KMS-11 (cell line): ENCODE measurements at regions not wholly inside any gene's neighbourhood (a gene's known extent, or its start where the extent isn't known, plus 50 kb on each side); places are given as distances from the start of the nearest gene placed in this dataset.

Experiments
- H2AFZ ChIP-seq: fragments of 200-600 bp; sonication (generic); 2 replicates; pipeline ENCODE4 v1.6.1; 2016; ENCODE audit warnings: antibody characterized with exemption, mixed run types, low read depth
- H3K27ac ChIP-seq: fragments of 200-600 bp; sonication (generic); 2 replicates; pipeline ENCODE4 v1.6.1; 2016; ENCODE audit warnings: mild to moderate bottlenecking, mixed run types
- H3K27me3 ChIP-seq: fragments of 200-600 bp; sonication (generic); 2 replicates; pipeline ENCODE4 v1.6.1; 2017; ENCODE audit warnings: mild to moderate bottlenecking, low read depth, mixed run types, moderate library complexity; ENCODE audit not compliant: insufficient read depth
- H3K36me3 ChIP-seq: fragments of 200-600 bp; sonication (generic); 2 replicates; pipeline ENCODE4 v1.6.1; 2017; ENCODE audit warnings: mild to moderate bottlenecking, mixed run types; ENCODE audit not compliant: insufficient read depth
- H3K4me1 ChIP-seq: fragments of 200-600 bp; sonication (generic); 2 replicates; pipeline ENCODE4 v1.6.1; 2016; ENCODE audit warnings: mild to moderate bottlenecking, low read depth, mixed run types; ENCODE audit not compliant: poor library complexity, severe bottlenecking
- H3K4me2 ChIP-seq: fragments of 200-600 bp; sonication (generic); 2 replicates; pipeline ENCODE4 v1.7.0; 2016; ENCODE audit warnings: mild to moderate bottlenecking, mixed run types
- H3K4me3 ChIP-seq: fragments of 200-600 bp; sonication (generic); IDR thresholded peaks from 2 replicates; pipeline ENCODE4 v1.6.1; 2017; ENCODE audit warnings: low read depth, low read length, mixed read lengths; ENCODE audit not compliant: insufficient read depth
- H3K79me2 ChIP-seq: fragments of 200-600 bp; sonication (generic); 2 replicates; pipeline ENCODE4 v1.6.1; 2016; ENCODE audit warnings: low read depth, mixed run types; ENCODE audit not compliant: insufficient read depth
- H3K9ac ChIP-seq: fragments of 200-600 bp; sonication (generic); 2 replicates; pipeline ENCODE4 v1.6.1; 2016; ENCODE audit warnings: mild to moderate bottlenecking, mixed run types
- H4K20me1 ChIP-seq: fragments of 200-600 bp; sonication (generic); 2 replicates; pipeline ENCODE4 v1.6.1; 2016; ENCODE audit warnings: mild to moderate bottlenecking, mixed run types; ENCODE audit not compliant: insufficient read depth
- TF ChIP-seq, protein P1 (sequence below): fragments of 200-600 bp; sonication (generic); conservative IDR thresholded peaks from 2 replicates; pipeline ENCODE4 v1.6.1; 2017; ENCODE audit warnings: low read depth, mild to moderate bottlenecking, antibody characterized with exemption, low read length, moderate library complexity, mixed read lengths

DNA sequence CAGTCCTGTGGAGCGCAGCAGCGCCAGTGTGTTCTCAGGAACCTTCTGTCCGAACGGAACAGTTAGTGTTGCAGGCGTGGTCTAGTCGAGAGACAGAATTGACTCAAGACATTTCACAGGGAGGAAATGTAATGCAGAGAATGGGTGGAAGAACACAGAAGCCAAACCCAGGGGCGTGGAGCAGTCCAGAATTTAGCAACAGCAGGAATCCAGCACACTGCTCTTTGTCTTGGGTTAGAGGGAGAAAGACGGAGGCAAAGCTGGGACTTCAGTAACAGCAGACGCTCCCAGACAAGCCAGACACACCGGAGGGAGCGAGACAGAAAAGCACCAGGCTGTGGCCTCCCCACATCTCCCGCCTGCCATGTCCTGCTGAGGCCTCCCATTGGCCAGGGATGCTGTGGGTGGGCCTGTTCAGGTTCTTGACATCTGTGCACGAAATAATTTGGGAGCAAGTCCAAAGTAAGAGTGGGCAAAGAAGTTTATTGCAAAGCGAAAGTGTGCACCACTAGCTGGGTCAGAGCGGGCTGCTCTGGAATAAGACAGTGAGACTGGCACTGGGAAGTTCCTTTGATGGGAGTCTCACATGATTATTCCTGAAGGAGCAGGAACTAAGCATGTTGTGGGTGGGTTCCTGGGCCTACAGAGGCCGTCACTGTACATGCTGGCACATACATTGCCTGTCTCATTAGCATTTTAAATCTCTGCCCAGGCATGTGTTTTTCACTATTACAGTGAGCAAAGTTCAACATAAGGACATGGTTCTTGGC, 339.3 kb upstream of the SFSWAP start:
- Histone ChIP-seq H4K20me1 (no peaks in the 10 kb centered on the region), H3K9ac (no peak overlapping the region), H3K4me2 (no peak overlapping the region), H3K4me1 (no peaks in the 10 kb centered on the region), H3K79me2 (no peaks in the 10 kb centered on the region), H3K27me3 (no peaks in the 10 kb centered on the region), H2AFZ (no peak overlapping the region), H3K27ac (no peak overlapping the region), H3K36me3 (no peaks in the 10 kb centered on the region), H3K4me3 (no peak overlapping the region)
- TF ChIP-seq, protein P1, sequence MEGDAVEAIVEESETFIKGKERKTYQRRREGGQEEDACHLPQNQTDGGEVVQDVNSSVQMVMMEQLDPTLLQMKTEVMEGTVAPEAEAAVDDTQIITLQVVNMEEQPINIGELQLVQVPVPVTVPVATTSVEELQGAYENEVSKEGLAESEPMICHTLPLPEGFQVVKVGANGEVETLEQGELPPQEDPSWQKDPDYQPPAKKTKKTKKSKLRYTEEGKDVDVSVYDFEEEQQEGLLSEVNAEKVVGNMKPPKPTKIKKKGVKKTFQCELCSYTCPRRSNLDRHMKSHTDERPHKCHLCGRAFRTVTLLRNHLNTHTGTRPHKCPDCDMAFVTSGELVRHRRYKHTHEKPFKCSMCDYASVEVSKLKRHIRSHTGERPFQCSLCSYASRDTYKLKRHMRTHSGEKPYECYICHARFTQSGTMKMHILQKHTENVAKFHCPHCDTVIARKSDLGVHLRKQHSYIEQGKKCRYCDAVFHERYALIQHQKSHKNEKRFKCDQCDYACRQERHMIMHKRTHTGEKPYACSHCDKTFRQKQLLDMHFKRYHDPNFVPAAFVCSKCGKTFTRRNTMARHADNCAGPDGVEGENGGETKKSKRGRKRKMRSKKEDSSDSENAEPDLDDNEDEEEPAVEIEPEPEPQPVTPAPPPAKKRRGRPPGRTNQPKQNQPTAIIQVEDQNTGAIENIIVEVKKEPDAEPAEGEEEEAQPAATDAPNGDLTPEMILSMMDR = no peak

DNA sequence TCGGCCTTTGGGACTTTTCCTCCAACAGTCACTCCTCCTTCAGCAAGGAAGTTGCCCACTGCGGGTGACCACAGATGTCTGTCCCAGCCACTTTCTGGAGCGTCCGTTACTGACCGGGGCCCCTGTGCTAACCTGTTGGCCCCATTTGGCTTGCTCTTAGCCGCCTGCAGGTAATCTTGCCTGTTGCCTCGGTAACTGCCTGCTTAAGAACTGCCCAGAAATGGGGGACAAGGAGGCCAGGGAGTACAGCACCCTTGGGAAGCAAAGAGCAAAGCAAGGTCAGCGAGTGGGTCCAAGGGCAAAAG, 338.8 kb upstream of the SFSWAP start:
- Histone ChIP-seq H3K79me2 (no peaks in the 10 kb centered on the region), H3K4me1 (no peaks in the 10 kb centered on the region), H3K4me3 (no peak overlapping the region), H3K27me3 (no peaks in the 10 kb centered on the region; the same call in 1 of the 2 replicates), H3K36me3 (no peaks in the 10 kb centered on the region), H2AFZ (no peak overlapping the region), H3K9ac (no peak overlapping the region), H3K4me2 (no peak overlapping the region), H4K20me1 (no peaks in the 10 kb centered on the region), H3K27ac (no peak overlapping the region)
- TF ChIP-seq, protein P1 = no peak

- Histone ChIP-seq H3K36me3 (no peaks in the 10 kb centered on the region), H3K27me3 (no peaks in the 10 kb centered on the region; the same call in 1 of the 2 replicates), H2AFZ (no peak overlapping the region), H3K79me2 (no peaks in the 10 kb centered on the region), H3K4me3 (no peak overlapping the region), H3K4me2 (no peak overlapping the region), H3K9ac (no peak overlapping the region), H3K4me1 (no peaks in the 10 kb centered on the region), H3K27ac (no peak overlapping the region), H4K20me1 (no peaks in the 10 kb centered on the region)
- TF ChIP-seq, protein P1 = no peak
These were observed 338.1 kb upstream of the SFSWAP start for GRCh38 chr12:131372706-131373195.

DNA sequence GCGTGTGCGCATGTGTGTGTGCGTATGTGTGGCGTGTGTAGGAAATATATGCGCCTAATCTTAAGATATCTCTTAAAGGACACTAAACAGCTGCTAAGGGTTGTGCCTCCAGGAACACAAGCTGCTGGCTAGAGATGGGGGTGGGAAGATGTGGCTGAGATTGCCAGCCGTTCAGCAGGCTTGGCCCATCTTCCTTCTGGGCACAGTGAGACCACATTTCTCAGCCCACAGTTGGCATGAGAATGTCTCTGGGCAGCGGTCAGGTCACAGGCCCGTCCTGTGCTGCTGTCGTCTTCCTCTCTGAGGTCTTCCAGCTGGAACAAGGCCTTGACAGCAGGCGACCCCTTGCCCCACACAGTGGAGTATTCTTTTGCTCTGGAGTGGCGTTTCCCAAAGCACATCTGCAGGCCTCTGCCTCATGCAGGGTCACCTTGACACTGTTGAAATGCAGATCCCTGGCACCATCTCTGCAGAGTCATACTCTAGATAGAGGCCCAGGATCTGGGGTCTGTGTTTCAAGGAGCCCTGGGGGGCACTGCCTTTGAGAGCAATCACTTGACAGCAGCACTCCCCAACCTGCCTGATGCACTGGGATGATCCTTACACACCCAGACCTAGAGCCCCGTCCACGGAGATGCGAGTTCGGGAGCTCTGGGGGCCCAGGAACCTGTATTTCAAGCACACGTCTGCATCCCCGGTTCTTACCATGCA, 335.5 kb upstream of the SFSWAP start:
- no peaks in the 10 kb centered on the region; the same call in 1 of the 2 replicates for H3K27me3 ChIP-seq
- H3K9ac ChIP-seq = no peak overlapping the region
- H3K4me1 ChIP-seq = no peaks in the 10 kb centered on the region
- H3K4me3 ChIP-seq = no peak overlapping the region
- no peak overlapping the region for H2AFZ ChIP-seq
- no peak overlapping the region for H3K4me2 ChIP-seq
- H3K27ac ChIP-seq = no peak overlapping the region
- TF ChIP-seq, protein P1 = no peak
- H4K20me1 ChIP-seq = no peaks in the 10 kb centered on the region
- no peaks in the 10 kb centered on the region for H3K79me2 ChIP-seq
- H3K36me3 ChIP-seq = no peaks in the 10 kb centered on the region
